ENCODE measurements at regions not wholly inside any gene's neighbourhood (a gene's known extent, or its start where the extent isn't known, plus 50 kb on each side); places are given as distances from the start of the nearest gene placed in this dataset.

DNA sequence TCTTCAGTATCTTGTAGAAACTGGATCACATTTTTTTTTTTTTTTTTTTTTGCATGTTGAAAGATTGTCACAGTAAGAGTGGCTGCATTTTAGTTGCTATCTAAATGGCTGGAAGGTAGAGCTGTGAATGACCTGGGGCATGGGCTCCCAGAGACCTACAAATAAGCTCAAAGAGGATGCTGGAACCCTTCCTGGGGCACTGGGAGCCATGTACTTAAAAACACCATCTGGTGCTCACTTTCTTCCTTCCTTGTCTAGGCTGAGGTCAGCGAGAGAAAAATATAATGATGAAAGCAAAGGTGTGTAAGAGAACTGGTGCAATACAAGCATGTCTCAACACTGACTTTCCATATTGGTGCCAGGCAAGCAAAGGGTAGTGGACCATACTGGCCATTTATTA is 323.9 kb downstream of the SV2B start:
- TF ChIP-seq EZH2 (IDR thresholded peaks at IDR 0.05; ENCODE audit: borderline replicate concordance, insufficient read depth, low read length, poor library complexity, severe bottlenecking) = no peak
- no peak for TF ChIP-seq EP300 (conservative IDR thresholded peaks at IDR 0.05; ENCODE audit: poor library complexity, severe bottlenecking)
- no peak for TF ChIP-seq TAF1 (IDR thresholded peaks at IDR 0.05; ENCODE audit: low read depth)
- TF ChIP-seq SMC3 (conservative IDR thresholded peaks at IDR 0.05; ENCODE audit: poor library complexity) = no peak
- no peak for TF ChIP-seq MXI1 (conservative IDR thresholded peaks at IDR 0.05; ENCODE audit: poor library complexity, severe bottlenecking)
- TF ChIP-seq RAD21 (conservative IDR thresholded peaks at IDR 0.05) = no peak
- TF ChIP-seq, protein P1, sequence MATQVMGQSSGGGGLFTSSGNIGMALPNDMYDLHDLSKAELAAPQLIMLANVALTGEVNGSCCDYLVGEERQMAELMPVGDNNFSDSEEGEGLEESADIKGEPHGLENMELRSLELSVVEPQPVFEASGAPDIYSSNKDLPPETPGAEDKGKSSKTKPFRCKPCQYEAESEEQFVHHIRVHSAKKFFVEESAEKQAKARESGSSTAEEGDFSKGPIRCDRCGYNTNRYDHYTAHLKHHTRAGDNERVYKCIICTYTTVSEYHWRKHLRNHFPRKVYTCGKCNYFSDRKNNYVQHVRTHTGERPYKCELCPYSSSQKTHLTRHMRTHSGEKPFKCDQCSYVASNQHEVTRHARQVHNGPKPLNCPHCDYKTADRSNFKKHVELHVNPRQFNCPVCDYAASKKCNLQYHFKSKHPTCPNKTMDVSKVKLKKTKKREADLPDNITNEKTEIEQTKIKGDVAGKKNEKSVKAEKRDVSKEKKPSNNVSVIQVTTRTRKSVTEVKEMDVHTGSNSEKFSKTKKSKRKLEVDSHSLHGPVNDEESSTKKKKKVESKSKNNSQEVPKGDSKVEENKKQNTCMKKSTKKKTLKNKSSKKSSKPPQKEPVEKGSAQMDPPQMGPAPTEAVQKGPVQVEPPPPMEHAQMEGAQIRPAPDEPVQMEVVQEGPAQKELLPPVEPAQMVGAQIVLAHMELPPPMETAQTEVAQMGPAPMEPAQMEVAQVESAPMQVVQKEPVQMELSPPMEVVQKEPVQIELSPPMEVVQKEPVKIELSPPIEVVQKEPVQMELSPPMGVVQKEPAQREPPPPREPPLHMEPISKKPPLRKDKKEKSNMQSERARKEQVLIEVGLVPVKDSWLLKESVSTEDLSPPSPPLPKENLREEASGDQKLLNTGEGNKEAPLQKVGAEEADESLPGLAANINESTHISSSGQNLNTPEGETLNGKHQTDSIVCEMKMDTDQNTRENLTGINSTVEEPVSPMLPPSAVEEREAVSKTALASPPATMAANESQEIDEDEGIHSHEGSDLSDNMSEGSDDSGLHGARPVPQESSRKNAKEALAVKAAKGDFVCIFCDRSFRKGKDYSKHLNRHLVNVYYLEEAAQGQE (IDR thresholded peaks at IDR 0.05; ENCODE audit: borderline replicate concordance) = no peak
- TF ChIP-seq POLR2AphosphoS5 (IDR thresholded peaks at IDR 0.05) = no peak
- TF ChIP-seq CTCF (IDR thresholded peaks at IDR 0.05; ENCODE audit: poor library complexity, severe bottlenecking) = no peak
- no peak overlapping the region for H3K4me2 ChIP-seq (ENCODE audit: low read length)
- H2AFZ ChIP-seq (ENCODE audit: low read depth, low read length) = no peak overlapping the region
- no peak overlapping the region for H3K27ac ChIP-seq (ENCODE audit: low read length)
- H4K20me1 ChIP-seq (ENCODE audit: insufficient read depth) = no peaks in the 10 kb centered on the region
- no peaks in the 10 kb centered on the region for H3K27me3 ChIP-seq (ENCODE audit: insufficient read depth, low read depth, low read length)
- H3K9me3 ChIP-seq (ENCODE audit: low read length) = no peaks in the 10 kb centered on the region
- H3K4me3 ChIP-seq (ENCODE audit: low read length) = no peak overlapping the region
- H3K79me2 ChIP-seq (replicated peaks; ENCODE audit: insufficient read depth, low read length) = no peaks in the 10 kb centered on the region
- no peaks in the 10 kb centered on the region for H3K9me2 ChIP-seq (ENCODE audit: insufficient read depth, low read length)
- H3F3A ChIP-seq (ENCODE audit: insufficient read depth, low read length, poor library complexity, severe bottlenecking) = no peaks in the 10 kb centered on the region
- H3K36me3 ChIP-seq (ENCODE audit: insufficient read depth, low read length) = no peaks in the 10 kb centered on the region
- H3K9ac ChIP-seq (ENCODE audit: low read length) = no peak overlapping the region

GRCh38 chr15:91426412-91426811 is 326.4 kb downstream of the SV2B start:
- no peaks in the 10 kb centered on the region for H3K79me2 ChIP-seq (replicated peaks; ENCODE audit: insufficient read depth, low read length)
- no peaks in the 10 kb centered on the region for H3F3A ChIP-seq (ENCODE audit: insufficient read depth, low read length, poor library complexity, severe bottlenecking)
- no peak overlapping the region for H3K27ac ChIP-seq (ENCODE audit: low read length)
- no peak for TF ChIP-seq MXI1 (conservative IDR thresholded peaks at IDR 0.05; ENCODE audit: poor library complexity, severe bottlenecking)
- TF ChIP-seq, protein P1 (IDR thresholded peaks at IDR 0.05; ENCODE audit: borderline replicate concordance) = no peak
- TF ChIP-seq POLR2AphosphoS5 (IDR thresholded peaks at IDR 0.05) = no peak
- no peak for TF ChIP-seq SMC3 (conservative IDR thresholded peaks at IDR 0.05; ENCODE audit: poor library complexity)
- TF ChIP-seq RAD21 (conservative IDR thresholded peaks at IDR 0.05) = no peak
- TF ChIP-seq EP300 (conservative IDR thresholded peaks at IDR 0.05; ENCODE audit: poor library complexity, severe bottlenecking) = no peak
- no peak for TF ChIP-seq EZH2 (IDR thresholded peaks at IDR 0.05; ENCODE audit: borderline replicate concordance, insufficient read depth, low read length, poor library complexity, severe bottlenecking)
- TF ChIP-seq TAF1 (IDR thresholded peaks at IDR 0.05; ENCODE audit: low read depth) = no peak
- TF ChIP-seq CTCF (IDR thresholded peaks at IDR 0.05; ENCODE audit: poor library complexity, severe bottlenecking) = no peak
- no peaks in the 10 kb centered on the region for H3K36me3 ChIP-seq (ENCODE audit: insufficient read depth, low read length)
- H4K20me1 ChIP-seq (ENCODE audit: insufficient read depth) = no peaks in the 10 kb centered on the region
- H3K27me3 ChIP-seq (ENCODE audit: insufficient read depth, low read depth, low read length) = no peaks in the 10 kb centered on the region
- no peak overlapping the region for H2AFZ ChIP-seq (ENCODE audit: low read depth, low read length)
- no peaks in the 10 kb centered on the region for H3K9me2 ChIP-seq (ENCODE audit: insufficient read depth, low read length)
- H3K4me3 ChIP-seq (ENCODE audit: low read length) = no peak overlapping the region
- no peaks in the 10 kb centered on the region for H3K9me3 ChIP-seq (ENCODE audit: low read length)
- no peak overlapping the region for H3K4me2 ChIP-seq (ENCODE audit: low read length)
- no peak overlapping the region for H3K9ac ChIP-seq (ENCODE audit: low read length)
